HG02973 (cell line): ENCODE measurements at regions not wholly inside any gene's neighbourhood (a gene's known extent, or its start where the extent isn't known, plus 50 kb on each side); places are given as distances from the start of the nearest gene placed in this dataset.

ENCODE experiments used
- ATAC-seq: cut with Tn5 transposase; IDR thresholded peaks from one replicate; pipeline ENCODE4 v1.9.1; 2021; ENCODE audit warnings: moderate library complexity; ENCODE audit not compliant: unreplicated experiment

- no peak for ATAC-seq
These were observed 749.1 kb upstream of the POT1 start for GRCh38 chr7:125678771-125679170.

- ATAC-seq = no peak
These were observed 746.0 kb upstream of the POT1 start for GRCh38 chr7:125675640-125676039.

GRCh38 chr7:125675169-125675568 lies 745.5 kb upstream of the POT1 start:
- ATAC-seq = no peak

- ATAC-seq = no peak
These were observed 741.4 kb upstream of the POT1 start for GRCh38 chr7:125670926-125671572.

- no peak for ATAC-seq
These were observed 738.8 kb upstream of the POT1 start for GRCh38 chr7:125668321-125668993.

GRCh38 chr7:125664625-125665024 lies 735.0 kb upstream of the POT1 start:
- no peak for ATAC-seq

- no peak for ATAC-seq
These were observed 734.3 kb upstream of the POT1 start for GRCh38 chr7:125663961-125664360.

GRCh38 chr7:125661677-125662076 lies 732.1 kb upstream of the POT1 start:
- no peak for ATAC-seq

GRCh38 chr7:125661006-125661405 lies 731.4 kb upstream of the POT1 start:
- ATAC-seq = no peak

GRCh38 chr7:125654076-125654475 lies 724.5 kb upstream of the POT1 start:
- no peak for ATAC-seq

GRCh38 chr7:125651823-125652528 lies 722.4 kb upstream of the POT1 start:
- no peak for ATAC-seq

- ATAC-seq = no peak
These were observed 718.9 kb upstream of the POT1 start for GRCh38 chr7:125648543-125648942.

- ATAC-seq = no peak
These were observed 716.1 kb upstream of the POT1 start for GRCh38 chr7:125645770-125646169.

- no peak for ATAC-seq
These were observed 714.5 kb upstream of the POT1 start for GRCh38 chr7:125644109-125644508.

GRCh38 chr7:125643302-125643701 lies 713.7 kb upstream of the POT1 start:
- no peak for ATAC-seq

GRCh38 chr7:125641884-125642283 lies 712.3 kb upstream of the POT1 start:
- no peak for ATAC-seq

- no peak for ATAC-seq
These were observed 706.8 kb upstream of the POT1 start for GRCh38 chr7:125636320-125636962.

GRCh38 chr7:125618516-125618915 lies 688.9 kb upstream of the POT1 start:
- no peak for ATAC-seq

GRCh38 chr7:125611582-125611981 lies 682.0 kb upstream of the POT1 start:
- ATAC-seq = no peak

- no peak for ATAC-seq
These were observed 677.0 kb upstream of the POT1 start for GRCh38 chr7:125606671-125607070.

- no peak for ATAC-seq
These were observed 675.6 kb upstream of the POT1 start for GRCh38 chr7:125605241-125605640.

- ATAC-seq = no peak
These were observed 672.8 kb upstream of the POT1 start for GRCh38 chr7:125602441-125602840.
